GM12872 (cell line): ENCODE measurements at regions not wholly inside any gene's neighbourhood (a gene's known extent, or its start where the extent isn't known, plus 50 kb on each side); places are given as distances from the start of the nearest gene placed in this dataset.

Experiments
- CTCF ChIP-seq: IDR thresholded peaks from 3 replicates; pipeline ENCODE4 v1.5.1; 2011; ENCODE audit warnings: low read depth, mild to moderate bottlenecking, low read length, moderate library complexity; ENCODE audit not compliant: insufficient read depth

- no peak for TF ChIP-seq CTCF
These were observed 600.5 kb upstream of the GRIA3 start for GRCh38 chrX:122583551-122583950.

GRCh38 chrX:122584981-122585380 lies 599.1 kb upstream of the GRIA3 start:
- no peak for TF ChIP-seq CTCF

- TF ChIP-seq CTCF = no peak
These were observed 597.2 kb upstream of the GRIA3 start for GRCh38 chrX:122586831-122587230.

GRCh38 chrX:122591546-122591945 lies 592.5 kb upstream of the GRIA3 start:
- no peak for TF ChIP-seq CTCF

GRCh38 chrX:122596998-122597397 lies 587.1 kb upstream of the GRIA3 start:
- TF ChIP-seq CTCF = no peak

- TF ChIP-seq CTCF = no peak
These were observed 561.3 kb upstream of the GRIA3 start for GRCh38 chrX:122622795-122623194.

GRCh38 chrX:122625239-122625638 lies 558.8 kb upstream of the GRIA3 start:
- no peak for TF ChIP-seq CTCF

GRCh38 chrX:122625821-122626220 lies 558.3 kb upstream of the GRIA3 start:
- no peak for TF ChIP-seq CTCF
